ENCODE measurements at regions not wholly inside any gene's neighbourhood (a gene's known extent, or its start where the extent isn't known, plus 50 kb on each side); places are given as distances from the start of the nearest gene placed in this dataset.

DNA sequence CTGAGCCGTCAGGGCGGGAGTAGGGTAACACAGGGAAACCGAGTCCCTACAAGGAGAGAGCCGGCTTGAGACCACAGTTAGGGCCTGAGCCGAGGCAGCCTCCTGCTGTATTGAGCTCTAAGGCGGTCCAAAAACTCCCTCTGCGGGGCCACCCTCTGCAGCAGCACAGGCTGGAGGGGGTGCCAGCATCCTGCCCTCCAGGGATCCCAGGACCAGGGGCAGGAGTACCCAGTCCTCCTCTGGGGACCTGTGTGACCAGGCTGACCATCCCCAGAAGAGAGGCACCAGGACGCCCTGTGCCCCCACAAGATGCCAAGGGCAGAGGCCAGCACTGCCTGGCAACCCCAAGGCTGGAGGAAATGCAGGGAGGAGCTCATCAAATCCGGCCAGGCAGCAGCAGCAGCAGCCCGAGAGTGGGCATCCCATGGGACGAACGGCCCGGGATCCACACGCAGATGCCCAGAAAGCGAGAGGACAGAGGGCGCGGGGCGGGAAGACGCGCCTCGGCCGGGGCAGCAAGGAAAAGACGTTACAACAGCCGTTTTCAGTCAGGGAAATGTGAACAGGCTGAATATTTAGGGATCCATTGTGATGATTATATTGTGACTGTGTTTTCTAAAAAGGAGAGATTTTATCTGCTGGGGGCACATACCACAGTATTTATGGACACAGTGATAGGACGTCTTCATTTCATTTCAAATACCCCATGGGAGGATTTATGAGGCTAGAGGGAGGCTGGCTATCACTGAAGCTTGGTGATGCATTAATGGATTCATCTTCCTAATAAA is 57.1 kb upstream of the COL18A1 start:
- Histone ChIP-seq H3K36me3 (no peaks in the 10 kb centered on the region), H3K9me3 (no peaks in the 10 kb centered on the region), H3K4me1 (peaks cover 40 to 59% (median 57%) of the 10 kb centered on the region in 4 donors), H3K27ac (replicated peaks in 1 of 4) (peak overlapping the region; percentile 64 to 76 (median 69)), H3K4me3 (no peak overlapping the region), H3K27me3 (no peaks in the 10 kb centered on the region)
- WGBS, result 83% methylated on average over 20 of the region's 25 CpGs
- intact Hi-C loops (cut with DNase I), result no loop called here
- no peak for DNase-seq (ENCODE audit: extremely low spot score)
- TF ChIP-seq POLR2A (IDR thresholded peaks at IDR 0.05; ENCODE audit: low read depth) (no peak), EP300 (IDR thresholded peaks at IDR 0.05) (no peak)

DNA sequence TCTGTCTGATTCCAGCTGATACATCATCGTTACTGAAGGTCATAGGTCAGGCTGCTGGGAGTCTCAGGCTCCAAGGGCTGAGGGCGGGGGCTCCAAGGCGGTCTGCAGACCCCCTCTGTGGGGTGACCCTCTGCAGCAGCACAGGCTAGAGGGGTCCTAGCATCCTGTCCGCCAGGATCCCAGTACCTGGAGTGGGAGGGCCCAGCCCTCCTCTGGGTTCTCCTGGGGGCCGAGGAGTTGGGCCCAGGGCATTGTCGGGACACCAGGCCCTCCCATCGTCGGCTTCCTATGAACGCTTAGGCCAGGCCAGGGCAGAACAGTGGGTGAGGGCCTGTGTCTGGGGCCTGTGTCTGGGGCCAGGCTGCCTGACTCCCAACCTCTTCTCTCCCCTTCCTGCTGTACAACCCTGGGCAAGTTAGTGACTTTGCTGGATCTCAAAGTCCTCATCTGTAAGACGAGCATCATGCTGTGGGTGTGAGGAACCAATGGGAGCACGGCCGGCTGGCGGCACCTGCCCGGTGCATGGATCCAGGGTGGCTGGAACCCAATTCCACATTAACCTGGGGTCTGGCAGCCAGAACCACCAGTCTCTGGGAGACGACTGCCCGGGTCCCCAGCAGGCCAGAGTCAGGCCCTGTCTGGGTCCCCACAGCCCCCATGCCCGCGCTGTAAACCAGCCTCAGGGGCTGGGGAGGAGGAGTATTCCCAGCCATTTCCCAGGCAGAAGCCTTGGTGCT is 56.2 kb upstream of the COL18A1 start:
- Histone ChIP-seq H3K36me3 (no peaks in the 10 kb centered on the region), H3K9me3 (no peaks in the 10 kb centered on the region), H3K4me1 (peaks cover 40 to 62% (median 60%) of the 10 kb centered on the region in 4 donors), H3K4me3 (no peak overlapping the region), H3K27me3 (no peaks in the 10 kb centered on the region), H3K27ac (replicated peaks in 1 of 4) (peak overlapping the region; percentile 64 to 76 (median 69))
- 87% methylated on average over 9 of the region's 18 CpGs for WGBS
- DNase-seq (ENCODE audit: extremely low spot score), result no peak
- intact Hi-C loops (cut with DNase I), result no loop called here
- TF ChIP-seq POLR2A (IDR thresholded peaks at IDR 0.05; ENCODE audit: low read depth), result no peak
- TF ChIP-seq, protein P1, sequence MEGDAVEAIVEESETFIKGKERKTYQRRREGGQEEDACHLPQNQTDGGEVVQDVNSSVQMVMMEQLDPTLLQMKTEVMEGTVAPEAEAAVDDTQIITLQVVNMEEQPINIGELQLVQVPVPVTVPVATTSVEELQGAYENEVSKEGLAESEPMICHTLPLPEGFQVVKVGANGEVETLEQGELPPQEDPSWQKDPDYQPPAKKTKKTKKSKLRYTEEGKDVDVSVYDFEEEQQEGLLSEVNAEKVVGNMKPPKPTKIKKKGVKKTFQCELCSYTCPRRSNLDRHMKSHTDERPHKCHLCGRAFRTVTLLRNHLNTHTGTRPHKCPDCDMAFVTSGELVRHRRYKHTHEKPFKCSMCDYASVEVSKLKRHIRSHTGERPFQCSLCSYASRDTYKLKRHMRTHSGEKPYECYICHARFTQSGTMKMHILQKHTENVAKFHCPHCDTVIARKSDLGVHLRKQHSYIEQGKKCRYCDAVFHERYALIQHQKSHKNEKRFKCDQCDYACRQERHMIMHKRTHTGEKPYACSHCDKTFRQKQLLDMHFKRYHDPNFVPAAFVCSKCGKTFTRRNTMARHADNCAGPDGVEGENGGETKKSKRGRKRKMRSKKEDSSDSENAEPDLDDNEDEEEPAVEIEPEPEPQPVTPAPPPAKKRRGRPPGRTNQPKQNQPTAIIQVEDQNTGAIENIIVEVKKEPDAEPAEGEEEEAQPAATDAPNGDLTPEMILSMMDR (IDR thresholded peaks at IDR 0.05), result no peak
- no peak for TF ChIP-seq POLR2AphosphoS5 (IDR thresholded peaks at IDR 0.05)
- TF ChIP-seq EP300 (IDR thresholded peaks at IDR 0.05), result no peak

DNA sequence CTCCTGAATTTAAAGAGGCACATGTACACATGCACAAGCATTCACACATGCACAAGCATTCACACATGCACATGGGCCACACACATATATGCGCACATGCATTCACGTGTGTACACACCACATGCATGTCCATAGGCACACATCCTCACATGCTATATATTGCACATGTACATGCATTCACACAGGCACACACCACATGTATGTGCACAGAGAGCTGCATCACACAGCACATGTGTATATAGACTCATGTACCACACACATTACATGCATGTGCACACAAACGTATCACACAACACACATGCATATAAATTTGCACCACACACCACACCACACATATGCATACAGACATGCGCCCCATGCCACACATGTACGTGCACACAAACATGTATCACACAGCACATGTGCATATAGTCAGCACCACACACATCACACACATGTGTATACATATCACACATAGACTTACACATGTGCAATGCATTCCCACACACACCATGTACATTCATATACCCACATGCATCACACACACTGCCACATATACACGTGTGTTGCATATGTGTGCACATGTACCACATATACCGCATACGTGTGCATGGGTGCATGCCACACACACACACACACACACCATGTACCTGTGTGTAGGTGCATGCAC is 54.6 kb upstream of the COL18A1 start:
- 96% methylated on average over 7 of the region's 8 CpGs for WGBS
- TF ChIP-seq, protein P1 (IDR thresholded peaks at IDR 0.05), result no peak
- TF ChIP-seq POLR2A (IDR thresholded peaks at IDR 0.05; ENCODE audit: low read depth), result no peak
- no peak for TF ChIP-seq POLR2AphosphoS5 (IDR thresholded peaks at IDR 0.05)
- TF ChIP-seq EP300 (IDR thresholded peaks at IDR 0.05), result no peak
- no peaks in the 10 kb centered on the region for H3K36me3 ChIP-seq
- DNase-seq (ENCODE audit: extremely low spot score), result no peak
- intact Hi-C loops (cut with DNase I), result no loop called here
- H3K27ac ChIP-seq (replicated peaks in 1 of 4), result peak overlapping the region; percentile 64 to 76 (median 69)
- H3K4me3 ChIP-seq, result peak overlapping the region in 1 of 4 donors; percentile 4
- H3K4me1 ChIP-seq, result peaks cover 40 to 66% (median 60%) of the 10 kb centered on the region in 4 donors
- H3K9me3 ChIP-seq, result no peaks in the 10 kb centered on the region
- H3K27me3 ChIP-seq, result no peaks in the 10 kb centered on the region

DNA sequence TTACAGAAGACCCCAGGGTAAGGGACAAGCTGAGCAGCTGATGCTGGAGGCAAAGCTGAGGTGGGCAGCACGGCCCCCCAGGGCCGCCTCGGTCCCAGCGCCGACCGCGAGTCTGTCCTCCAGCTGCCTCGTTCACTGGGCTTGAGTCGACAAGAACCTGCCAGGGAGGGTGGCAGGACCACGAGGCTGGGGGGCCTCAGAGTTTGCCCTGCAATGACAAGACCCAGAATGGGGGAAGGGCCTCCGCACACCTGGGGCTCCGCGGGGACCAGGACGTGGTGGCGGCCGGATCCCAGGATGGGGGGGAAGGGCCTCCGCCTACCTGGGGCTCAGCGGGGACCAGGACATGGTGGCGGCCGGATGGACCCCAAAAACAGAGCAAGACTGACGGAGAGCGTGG is 53.9 kb upstream of the COL18A1 start:
- 91% methylated on average over 13 of the region's 22 CpGs for WGBS
- Histone ChIP-seq H3K36me3 (no peaks in the 10 kb centered on the region), H3K9me3 (no peaks in the 10 kb centered on the region), H3K4me1 (peaks cover 43 to 70% (median 62%) of the 10 kb centered on the region in 4 donors), H3K27ac (replicated peaks in 1 of 4) (peak overlapping the region in 2 of 4 donors; percentile 15 to 44), H3K4me3 (no peak overlapping the region), H3K27me3 (no peaks in the 10 kb centered on the region)
- no peak for DNase-seq (ENCODE audit: extremely low spot score)
- TF ChIP-seq, protein P1 (IDR thresholded peaks at IDR 0.05), result no peak
- no peak for TF ChIP-seq EP300 (IDR thresholded peaks at IDR 0.05)
- no peak for TF ChIP-seq POLR2AphosphoS5 (IDR thresholded peaks at IDR 0.05)
- TF ChIP-seq POLR2A (IDR thresholded peaks at IDR 0.05; ENCODE audit: low read depth), result no peak
- intact Hi-C loops (cut with DNase I), result no loop called here

Data from esophagus muscularis mucosa (tissue), 4 donors.